Mammary epithelial cell (primary cell): ENCODE measurements at regions not wholly inside any gene's neighbourhood (a gene's known extent, or its start where the extent isn't known, plus 50 kb on each side); places are given as distances from the start of the nearest gene placed in this dataset.

Experiments
- CTCF ChIP-seq, 2 donors: IDR thresholded peaks in 1 of 2; conservative IDR thresholded peaks in 1 of 2; 2 replicates each; pipeline ENCODE4 v1.5.1; 2011 to 2012; ENCODE audit warnings: inconsistent platforms in 2 of 2, low read length in 2 of 2, mild to moderate bottlenecking in 2 of 2, control low read depth in 1 of 2, low read depth in 1 of 2; ENCODE audit not compliant: insufficient read depth in 1 of 2; ENCODE audit errors: extremely low read depth in 1 of 2
- EZH2 ChIP-seq: IDR thresholded peaks from 2 replicates; pipeline ENCODE4 v1.6.1; 2012; ENCODE audit warnings: low read length, inconsistent platforms, borderline replicate concordance

GRCh38 chr11:69352715-69353319 is 58.9 kb downstream of the MYEOV start:
- no peak for TF ChIP-seq EZH2
- TF ChIP-seq CTCF (conservative IDR thresholded peaks at IDR 0.05 in 1 of 2, IDR thresholded peaks at IDR 0.05 in 1 of 2; ENCODE audit: extremely low read depth in 1 of 2, insufficient read depth in 1 of 2, low read depth in 1 of 2, low read length in 2 of 2), result no peak
